GM19463 (cell line): ENCODE measurements at regions not wholly inside any gene's neighbourhood (a gene's known extent, or its start where the extent isn't known, plus 50 kb on each side); places are given as distances from the start of the nearest gene placed in this dataset.

Experiments used
- ATAC-seq: cut with Tn5 transposase; IDR thresholded peaks from one replicate; pipeline ENCODE4 v1.9.1; 2021; ENCODE audit warnings: mild to moderate bottlenecking, moderate library complexity; ENCODE audit not compliant: unreplicated experiment

- ATAC-seq, result no peak
These were observed 112.1 kb upstream of the PIK3C3 start for GRCh38 chr18:41842886-41843285.

DNA sequence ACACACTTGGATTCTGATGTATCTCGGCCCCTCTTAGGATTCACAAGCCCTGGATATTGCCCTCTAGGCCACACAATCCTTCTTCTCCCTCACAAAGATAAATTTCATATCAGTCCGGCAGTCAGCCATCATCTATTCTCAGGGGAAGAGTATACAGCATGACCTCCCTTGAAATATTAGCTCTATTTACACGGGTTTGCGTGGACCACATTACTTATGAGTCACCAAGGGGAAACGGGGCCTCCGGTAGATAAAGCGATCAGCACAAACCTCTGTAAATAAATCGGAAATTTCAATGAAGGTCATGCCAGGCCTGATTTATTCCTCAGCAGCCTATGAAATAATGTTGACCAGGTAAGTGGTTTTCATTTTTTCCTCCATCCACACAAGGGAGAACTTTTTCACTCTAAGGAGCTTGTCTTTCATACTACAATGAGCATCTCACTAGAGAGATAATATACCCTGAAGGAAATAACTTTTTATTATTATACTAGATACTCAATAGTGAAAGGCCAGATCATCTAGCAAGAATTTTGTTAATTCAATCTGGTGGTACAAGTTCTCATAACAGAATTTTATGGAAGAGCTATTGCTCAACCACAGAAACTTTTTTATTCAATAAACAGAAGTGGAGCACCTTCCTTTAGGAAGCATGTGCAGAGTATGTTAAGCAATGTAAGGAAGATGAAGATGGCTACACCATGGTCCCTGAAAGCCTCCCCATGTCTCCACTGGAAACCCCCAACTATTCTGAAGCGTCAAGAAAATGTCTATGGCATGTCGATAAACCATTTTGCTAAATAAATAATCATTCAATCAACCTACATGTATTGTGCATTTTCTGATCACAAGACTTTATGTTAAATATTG is 125.2 kb upstream of the PIK3C3 start:
- ATAC-seq, result no peak

DNA sequence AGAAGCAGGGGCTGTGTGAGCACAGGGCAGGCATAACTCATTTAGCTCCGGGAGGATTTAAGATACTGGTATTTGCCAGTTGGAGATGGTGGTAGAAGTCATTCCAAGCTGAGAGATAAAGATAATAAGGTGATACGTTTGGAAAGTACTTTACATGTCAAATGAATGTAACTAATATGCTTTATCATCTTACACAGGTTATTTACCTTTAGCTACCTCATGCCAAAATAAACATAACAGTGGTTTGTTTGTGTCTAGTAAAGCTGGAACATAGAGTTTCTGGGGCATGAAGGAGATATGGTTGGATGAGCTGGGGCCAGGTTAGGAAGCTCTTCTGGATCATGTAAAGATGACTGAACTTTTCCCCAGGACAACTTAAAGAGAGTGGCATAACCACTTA is 126.9 kb upstream of the PIK3C3 start:
- no peak for ATAC-seq

GRCh38 chr18:41820784-41821183 is 134.2 kb upstream of the PIK3C3 start:
- no peak for ATAC-seq

DNA sequence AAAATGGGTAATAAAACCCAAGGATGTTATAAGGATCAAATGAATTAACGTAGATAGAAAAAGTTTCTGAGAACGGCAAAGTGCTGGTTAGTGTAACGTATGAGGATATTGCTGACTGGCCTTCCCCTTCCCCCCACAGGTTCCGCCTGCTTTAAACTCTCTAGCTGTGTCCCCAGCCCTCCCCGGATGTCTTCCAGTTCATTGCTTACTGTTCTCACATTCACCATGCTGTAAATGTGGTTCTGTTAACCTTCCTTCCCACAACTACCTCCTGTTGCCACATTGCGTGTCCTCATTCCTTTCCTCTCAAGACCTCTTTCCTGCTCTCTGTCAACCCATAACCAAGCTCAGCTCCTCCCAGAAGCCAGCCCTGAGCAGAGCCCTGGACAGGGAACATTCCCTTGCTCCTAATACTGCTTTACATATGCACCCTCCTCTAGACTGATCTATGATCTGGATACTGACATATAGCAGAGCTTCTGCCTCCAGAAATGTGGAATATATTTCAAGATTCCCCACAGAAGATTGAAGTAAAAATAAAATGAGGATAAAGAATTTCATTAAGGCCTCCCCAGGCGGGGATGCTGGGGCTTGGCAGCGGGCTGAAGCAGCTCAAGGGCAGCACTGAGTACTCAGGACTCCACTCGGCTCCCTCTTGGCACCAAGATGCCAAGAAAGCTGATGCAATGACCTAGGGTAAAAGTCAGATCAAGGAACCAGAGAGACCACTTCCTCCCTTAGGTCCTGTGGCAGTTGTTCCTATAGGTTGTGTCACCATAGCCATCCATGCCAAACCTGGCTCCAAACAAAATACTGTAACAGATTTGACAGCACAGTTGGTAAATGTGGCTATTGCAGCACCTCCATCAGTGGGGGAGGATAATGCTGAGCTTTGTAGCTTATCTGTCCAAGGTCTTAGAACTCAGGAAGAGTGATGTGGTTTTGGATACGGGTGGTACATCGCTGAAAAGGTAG is 136.4 kb upstream of the PIK3C3 start:
- ATAC-seq, result no peak

DNA sequence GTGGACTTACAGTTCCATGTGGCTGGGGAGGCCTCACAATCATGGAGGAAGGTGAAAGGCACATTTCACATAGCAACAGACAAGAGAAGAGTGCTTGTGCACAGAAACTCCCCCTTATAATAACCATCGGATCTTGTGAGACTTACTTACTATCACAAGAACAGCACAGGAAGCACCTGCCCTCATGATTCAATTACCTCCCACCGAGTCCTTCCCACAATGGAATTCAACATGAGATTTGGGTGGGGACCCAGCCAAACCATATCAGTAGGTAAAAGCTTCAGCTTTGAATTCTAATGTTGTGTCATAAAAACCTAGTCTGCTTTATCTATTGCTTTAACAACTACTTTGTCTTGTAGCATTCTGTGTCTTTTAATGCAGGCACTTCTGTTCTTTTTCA is 140.4 kb upstream of the PIK3C3 start:
- ATAC-seq, result no peak

DNA sequence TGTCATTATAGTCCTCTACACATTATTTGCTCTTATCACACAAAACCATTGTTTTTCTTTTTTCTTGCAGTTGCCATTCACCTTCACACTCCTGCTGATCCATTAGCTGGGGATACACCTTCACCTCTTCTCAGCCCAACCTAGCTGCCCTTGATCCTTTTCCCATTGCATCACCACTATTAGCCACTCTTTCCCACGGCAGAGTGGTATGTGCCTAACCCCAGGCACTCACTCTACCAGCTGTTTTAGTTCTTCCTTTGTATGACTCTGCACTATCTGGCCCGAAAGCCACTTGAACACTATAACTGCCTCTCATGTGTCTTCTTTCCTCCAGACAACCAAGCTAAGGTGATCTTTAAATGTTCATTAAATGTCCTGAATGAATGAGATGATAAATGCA is 145.4 kb upstream of the PIK3C3 start:
- no peak for ATAC-seq

DNA sequence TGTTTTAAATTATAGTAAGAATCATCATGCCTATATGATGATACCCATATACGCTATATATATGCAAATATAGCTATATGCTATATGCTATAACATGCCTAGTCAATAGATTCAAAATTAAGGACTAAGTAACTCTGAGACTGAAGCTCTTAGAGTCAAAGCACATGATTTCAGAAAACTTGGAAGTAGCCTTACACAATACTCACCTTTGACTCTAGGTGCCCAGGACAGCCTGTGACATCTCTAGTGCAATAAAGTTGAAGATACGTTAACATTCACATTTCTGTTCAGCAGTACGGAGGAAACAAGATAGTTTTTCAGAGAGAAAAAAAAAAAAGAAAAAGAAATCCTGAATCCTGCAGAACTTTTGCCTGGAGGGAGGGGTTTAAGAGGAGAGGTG is 149.7 kb upstream of the PIK3C3 start:
- ATAC-seq, result no peak

DNA sequence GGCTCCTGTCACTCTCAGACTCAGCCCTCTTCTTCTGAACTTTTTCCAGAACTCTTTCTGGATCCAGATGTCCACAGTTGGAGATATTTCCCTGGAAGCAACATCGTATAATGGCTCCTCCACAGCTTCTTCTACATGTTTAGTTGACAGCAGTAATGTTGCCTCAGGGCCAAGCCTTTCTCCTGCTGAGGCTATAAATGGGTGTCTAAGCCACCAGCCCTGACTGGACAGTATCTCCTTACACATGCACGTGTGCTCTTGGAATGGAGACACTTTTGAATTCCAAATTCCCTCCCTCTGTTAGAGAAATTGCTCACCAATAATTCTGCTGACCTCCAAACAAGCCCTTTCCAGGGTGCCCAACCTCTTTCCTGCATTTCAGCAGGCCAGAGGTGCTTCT is 156.2 kb upstream of the PIK3C3 start:
- no peak for ATAC-seq

DNA sequence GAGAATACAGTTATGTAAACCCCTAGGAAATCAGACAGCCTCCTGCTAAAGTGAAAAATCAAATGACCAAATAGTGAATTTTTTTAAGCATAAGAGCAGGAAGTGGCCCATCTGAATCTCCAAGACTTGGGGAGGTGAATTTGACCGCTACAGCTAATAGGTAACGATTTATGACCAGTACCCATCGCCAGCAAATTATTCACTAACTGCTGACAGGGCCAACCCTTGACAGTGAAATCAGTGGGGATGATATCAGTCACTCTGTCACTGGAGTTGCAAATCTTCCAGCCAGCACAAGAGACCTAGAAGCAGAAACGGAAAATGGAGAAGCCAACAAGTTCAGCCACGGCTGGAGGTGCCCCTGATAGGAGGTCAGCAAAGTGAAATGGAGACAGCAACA is 164.3 kb upstream of the PIK3C3 start:
- no peak for ATAC-seq

GRCh38 chr18:41789001-41789400 is 166.0 kb upstream of the PIK3C3 start:
- ATAC-seq, result no peak

GRCh38 chr18:41783879-41784278 is 171.2 kb upstream of the PIK3C3 start:
- ATAC-seq, result no peak

DNA sequence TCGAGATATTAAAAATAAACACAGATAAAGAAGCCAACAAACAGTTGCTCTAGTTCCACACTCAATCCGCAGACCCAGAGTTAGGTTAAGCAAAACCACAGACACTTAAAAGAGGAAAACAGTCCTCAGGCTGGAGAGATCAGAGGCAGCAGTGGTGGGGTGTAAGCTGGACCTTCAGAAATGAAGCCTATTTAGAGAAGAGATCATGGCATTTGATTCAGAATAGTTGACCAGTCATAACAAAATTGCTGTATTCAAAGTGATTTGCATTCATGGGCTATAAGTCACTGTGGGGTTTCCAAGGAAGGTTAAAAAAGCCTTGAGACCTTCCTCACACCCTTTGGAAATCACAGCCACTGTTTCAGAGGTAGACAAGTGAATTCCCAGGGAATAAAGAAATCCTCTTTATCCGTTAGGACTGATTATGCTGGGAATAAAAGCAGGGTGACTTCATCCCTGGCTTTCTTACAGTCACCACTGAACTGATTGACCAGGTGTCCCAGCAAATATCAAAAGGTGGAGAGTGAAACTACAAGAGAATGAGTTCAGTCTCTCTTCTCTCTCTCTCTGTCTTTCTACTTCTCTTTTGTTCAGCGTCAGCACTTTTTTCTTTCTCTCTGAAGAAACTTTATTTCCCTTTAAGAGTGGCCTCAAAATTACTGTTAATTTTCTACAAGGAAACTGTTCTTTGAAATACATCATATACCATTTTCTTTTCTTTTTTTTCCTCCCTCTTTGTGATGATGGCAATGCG is 171.8 kb upstream of the PIK3C3 start:
- no peak for ATAC-seq

DNA sequence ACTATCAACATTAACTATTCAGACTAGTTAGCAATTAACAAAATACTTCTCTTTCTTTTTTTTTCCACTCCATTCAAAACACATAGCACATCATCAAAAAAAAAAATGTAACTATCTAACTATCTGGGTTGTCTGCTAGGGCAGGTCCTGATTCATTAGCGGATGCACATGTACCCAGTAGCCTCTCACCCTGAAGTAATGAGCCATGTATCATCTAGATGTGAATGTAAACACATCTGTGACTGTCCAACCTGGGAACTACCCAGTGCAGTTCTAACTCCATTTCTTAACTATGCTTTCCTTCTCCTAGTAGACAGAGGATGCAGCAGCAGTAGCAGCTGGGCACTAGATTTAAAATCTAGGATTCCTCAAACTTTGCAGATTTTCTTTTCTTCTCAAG is 183.1 kb upstream of the PIK3C3 start:
- ATAC-seq, result no peak

GRCh38 chr18:41769265-41769664 is 185.8 kb upstream of the PIK3C3 start:
- no peak for ATAC-seq

DNA sequence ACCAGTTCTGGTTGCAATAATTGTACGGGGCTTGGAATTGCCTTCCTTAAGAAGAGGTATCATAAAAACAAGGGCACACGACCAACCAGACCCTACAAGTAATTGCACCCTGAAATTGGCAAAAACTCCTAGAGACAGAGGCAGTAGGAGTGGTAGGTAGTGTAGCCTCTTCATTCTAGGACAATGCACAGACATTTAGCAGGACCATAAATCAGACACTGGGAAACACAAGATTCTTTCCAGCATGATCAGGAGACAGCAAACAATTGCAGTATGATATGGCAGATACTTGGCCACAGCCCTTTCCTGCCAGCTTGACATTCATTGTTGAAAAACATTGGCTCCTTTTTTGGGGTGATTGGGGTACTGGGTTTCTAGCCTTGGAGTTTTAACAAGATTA is 186.6 kb upstream of the PIK3C3 start:
- no peak for ATAC-seq

GRCh38 chr18:41767960-41768359 is 187.1 kb upstream of the PIK3C3 start:
- no peak for ATAC-seq

DNA sequence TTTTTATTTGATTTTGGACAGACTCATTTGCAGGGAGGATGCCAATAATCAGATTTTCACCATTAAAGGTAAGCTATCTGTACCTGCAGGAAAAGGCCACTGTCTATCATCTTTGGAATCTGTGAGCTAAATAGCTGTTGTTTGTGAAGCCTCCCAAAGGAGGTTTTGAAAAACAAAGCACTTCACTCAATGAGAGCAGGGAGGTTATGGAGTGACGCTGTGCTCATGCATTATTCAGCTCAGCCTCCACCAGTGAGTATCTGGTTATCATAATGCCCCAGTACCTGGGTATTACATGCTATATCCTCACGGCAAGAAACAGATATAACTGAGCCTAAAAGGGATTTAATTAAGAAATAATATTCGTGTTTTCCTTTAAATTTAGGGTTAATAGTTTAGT is 189.6 kb upstream of the PIK3C3 start:
- ATAC-seq, result no peak

DNA sequence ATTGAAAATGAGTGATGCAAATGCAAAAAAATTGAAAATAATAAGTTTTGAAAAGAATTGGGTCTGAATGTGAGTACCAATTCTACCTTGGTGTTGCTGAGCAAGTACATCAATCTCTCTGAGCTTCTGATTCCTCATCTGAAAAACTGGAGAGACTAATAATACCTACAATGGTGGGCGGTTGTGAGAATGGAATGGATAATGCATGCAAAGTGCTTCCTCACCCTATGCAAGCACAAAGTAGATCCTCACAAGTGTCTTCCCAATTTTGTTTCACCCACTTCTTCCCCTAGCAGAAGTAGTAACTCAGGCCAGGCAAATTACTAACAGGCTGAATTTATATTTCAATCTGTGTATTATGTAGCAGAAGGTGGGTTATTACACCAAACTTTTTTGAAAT is 191.7 kb upstream of the PIK3C3 start:
- no peak for ATAC-seq

DNA sequence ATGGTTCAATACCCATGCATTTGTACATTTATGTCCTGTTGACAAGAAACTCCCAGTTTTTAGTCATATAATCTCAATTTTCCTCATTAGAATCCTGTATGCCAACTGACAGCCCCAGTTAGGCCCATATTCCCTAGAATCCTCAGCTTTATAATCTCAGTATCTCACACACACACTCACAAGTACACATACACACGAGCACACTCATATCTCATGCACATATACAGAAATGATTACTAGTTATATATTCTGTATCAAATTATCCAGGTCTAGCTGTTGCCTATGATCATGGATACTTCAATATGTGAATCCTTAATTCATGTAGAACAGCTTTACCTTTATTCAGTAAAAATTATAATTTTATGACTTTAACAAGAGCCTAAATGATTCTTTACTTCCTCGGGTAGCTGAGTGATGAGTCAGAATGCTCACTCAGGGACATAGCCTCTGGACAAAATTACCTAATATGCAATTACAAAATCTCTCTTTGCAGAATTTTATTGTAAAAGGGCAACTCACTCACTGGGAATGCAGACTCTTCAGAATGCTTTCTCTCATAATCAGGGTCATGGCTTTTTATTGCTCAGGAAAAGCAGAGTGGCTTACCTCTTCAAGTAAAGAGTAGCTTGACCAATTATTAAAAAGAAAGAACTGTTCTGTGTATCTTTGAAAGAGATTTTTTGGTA is 193.6 kb upstream of the PIK3C3 start:
- no peak for ATAC-seq

GRCh38 chr18:41758534-41758933 is 196.5 kb upstream of the PIK3C3 start:
- ATAC-seq, result no peak
